GM19240 (cell line): ENCODE measurements at regions not wholly inside any gene's neighbourhood (a gene's known extent, or its start where the extent isn't known, plus 50 kb on each side); places are given as distances from the start of the nearest gene placed in this dataset.
"Not testable (repeated sequence)": the region's sequence is repeated elsewhere in the genome, so short reads cannot be mapped to it uniquely, and the experiment has no call there.

Experiments used
- DNase-seq: peaks from one replicate; pipeline ENCODE4 v3.0.0; 2011; ENCODE audit warnings: low spot score; ENCODE audit not compliant: insufficient read length

DNA sequence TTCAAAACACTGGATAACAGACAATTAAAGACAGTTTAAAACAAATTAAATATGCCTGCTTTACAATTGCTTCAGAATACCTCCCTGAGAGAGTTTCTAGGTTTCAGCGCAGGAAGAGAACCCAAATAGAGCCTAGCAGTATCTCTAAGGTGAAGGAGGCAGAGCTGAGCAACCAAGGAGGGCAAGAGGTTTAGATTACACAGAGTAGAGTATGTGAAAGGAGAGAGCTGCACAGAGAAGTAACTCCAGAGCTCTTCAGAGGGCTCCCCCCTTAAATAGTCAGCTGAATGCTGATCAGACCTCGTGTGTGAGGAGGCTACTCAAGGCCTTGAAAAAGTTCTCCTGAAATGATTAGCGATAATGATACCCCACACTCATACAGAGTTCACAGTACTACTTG lies 386.5 kb upstream of the TCF4 start:
- no peak for DNase-seq

- DNase-seq: no peak
These were observed 380.6 kb upstream of the TCF4 start for GRCh38 chr18:55968550-55968949.

DNA sequence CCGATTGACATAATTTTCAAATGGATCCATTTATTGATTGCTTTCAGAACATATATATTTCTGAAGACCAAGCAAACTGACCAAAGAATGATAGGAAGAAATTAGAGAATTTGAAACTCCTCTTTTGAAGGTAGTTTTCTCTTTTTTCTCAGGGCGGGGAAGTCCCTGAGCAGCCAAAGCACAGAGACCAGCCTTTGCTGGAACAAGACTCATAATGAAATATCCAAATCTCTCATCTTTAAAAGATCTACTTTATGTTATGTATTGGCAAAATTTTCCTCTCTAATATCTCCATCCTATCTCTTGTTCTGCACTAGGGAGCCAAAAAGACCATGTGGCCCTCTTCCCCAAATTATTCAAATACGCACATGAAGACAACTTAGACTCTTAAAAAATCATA lies 379.0 kb upstream of the TCF4 start:
- DNase-seq: no peak

- DNase-seq: no peak
These were observed 376.2 kb upstream of the TCF4 start for GRCh38 chr18:55964171-55964570.

DNA sequence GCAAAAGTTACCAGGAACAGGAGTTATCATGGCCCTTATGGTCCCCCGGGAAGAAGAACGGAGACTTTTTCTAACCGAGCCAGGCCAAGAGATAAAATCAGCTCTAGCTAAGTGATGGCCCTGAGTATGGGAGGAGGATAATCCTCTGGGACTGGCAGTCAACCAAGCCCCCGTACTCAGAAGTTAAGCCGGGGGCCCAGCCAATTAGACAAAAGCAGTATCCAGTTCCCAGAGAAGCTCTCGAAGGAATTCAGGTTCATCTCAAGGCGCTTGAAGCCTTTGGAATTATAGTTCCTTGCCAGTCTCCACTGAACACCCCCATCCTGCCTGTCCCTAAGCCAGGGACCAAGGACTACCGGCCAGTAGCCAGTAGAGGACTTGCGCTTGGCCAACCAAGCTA lies 365.3 kb upstream of the TCF4 start:
- no peak for DNase-seq

DNA sequence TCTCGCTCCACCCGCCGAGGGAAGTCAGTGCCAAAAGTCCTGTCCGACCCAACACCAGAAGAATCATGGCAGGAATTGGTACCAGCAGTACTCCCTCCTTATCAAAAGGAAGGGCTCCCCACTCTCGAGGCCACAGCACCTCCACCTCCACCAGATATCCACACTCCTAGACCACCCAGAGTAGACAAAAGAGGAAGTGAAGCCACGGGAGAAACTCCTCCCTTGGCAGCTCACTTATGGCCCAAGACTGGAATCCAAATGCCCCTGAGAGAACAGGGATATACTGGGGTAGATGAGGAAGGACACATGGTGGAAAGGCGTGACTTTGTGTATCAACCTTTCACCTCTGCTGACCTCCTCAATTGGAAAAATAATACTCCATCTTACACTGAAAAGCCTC lies 363.7 kb upstream of the TCF4 start:
- not testable (repeated sequence) for DNase-seq

- DNase-seq: no peak
These were observed 362.6 kb upstream of the TCF4 start for GRCh38 chr18:55950379-55951166.

GRCh38 chr18:55934821-55935220 lies 346.8 kb upstream of the TCF4 start:
- DNase-seq: no peak

DNA sequence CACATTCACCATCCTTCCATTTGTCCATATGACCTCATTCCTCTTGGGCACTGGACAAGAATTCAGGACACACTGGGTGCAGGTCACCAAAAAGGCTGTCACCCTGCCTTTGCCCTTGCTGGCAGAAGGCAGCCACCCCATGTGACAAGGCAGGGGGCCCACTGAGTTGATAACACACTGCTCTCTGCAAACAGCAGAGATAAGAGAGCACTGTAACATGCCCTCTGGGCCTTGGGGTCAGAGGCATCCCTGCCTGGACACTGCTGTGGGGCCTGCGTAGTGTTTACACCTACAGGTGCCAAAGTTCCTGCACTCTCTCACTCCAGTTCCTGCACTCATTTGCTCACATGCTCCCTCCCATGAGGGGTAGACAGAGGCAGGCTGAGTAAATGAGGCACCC lies 344.7 kb upstream of the TCF4 start:
- DNase-seq: no peak

- no peak for DNase-seq
These were observed 339.8 kb upstream of the TCF4 start for GRCh38 chr18:55927831-55928230.

DNA sequence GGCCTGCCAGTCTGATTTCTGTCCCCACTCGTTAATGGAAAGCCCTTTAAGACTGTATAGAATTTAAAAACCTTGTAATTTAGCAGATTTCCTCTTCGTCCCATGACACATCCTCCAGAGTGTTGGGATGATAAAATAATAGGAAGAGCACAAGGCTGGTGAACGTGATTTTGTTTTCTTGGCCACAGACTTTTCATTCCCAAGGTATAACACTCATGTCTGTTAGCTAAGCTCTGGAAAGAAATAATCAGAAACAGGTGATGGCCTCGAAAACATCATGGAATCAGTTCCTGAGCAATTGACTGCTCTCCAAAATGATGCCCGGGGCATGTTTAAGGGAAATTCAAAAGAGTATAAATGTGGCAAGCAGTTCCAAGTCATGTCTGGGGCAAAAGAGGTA lies 337.8 kb upstream of the TCF4 start:
- DNase-seq: no peak

- no peak for DNase-seq
These were observed 332.1 kb upstream of the TCF4 start for GRCh38 chr18:55920063-55920462.

DNA sequence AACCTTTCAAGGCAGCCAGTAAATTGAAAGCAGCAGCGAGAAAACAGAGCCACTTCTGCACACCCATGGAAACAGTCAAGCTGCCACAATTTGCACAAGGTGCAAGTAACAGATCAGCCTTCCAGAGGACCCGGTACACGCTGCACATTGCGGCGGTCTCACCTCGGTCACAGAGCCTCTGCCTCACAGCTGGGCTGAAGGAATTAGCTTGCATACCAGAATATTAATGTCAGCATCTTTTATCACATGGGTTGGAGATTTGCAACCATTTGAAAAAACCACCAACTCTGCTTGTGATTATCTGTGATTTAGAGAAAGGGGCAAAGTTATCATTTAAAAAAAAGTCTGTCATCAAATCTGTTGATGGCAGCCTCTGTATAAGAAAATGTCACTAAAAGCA lies 330.5 kb upstream of the TCF4 start:
- no peak for DNase-seq

DNA sequence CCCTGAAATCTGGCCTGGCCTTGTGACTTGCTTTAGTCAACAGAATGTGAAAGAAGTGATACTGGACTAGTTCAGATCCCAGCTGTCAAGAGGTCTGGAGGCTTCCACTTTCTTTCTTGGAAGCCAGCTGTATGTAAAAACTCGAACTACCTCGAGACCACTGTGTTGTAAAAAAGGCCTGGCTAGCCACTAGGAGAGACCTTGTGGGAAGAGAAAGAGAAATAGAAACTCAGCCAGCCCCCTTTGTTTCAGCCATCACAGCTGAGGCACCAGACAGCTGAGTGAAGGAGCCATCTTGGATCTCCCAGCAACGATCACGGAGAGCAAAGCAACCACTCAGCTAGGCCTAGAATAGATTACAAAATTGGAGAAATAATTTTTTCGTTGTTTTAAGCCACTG lies 324.9 kb upstream of the TCF4 start:
- no peak for DNase-seq

GRCh38 chr18:55912071-55912470 lies 324.1 kb upstream of the TCF4 start:
- DNase-seq: no peak

DNA sequence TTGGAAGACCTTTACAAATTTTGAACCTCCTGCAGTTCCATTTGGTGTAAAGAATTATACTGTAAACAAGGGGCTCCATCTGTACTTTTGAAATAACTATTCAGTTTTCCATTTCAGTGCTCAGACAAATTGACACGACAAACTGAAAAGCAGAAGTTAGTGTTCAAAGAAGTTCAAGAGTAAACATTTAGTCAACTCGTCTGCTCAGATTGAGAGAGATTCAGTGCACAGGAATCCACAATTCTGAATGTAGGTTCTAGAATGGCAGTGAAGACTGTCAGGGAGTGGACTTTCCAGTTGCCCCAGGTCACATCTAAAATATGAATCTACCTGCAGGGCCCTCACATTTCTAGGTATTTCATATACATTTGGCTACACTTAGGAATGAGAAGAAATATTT lies 322.3 kb upstream of the TCF4 start:
- DNase-seq: no peak

DNA sequence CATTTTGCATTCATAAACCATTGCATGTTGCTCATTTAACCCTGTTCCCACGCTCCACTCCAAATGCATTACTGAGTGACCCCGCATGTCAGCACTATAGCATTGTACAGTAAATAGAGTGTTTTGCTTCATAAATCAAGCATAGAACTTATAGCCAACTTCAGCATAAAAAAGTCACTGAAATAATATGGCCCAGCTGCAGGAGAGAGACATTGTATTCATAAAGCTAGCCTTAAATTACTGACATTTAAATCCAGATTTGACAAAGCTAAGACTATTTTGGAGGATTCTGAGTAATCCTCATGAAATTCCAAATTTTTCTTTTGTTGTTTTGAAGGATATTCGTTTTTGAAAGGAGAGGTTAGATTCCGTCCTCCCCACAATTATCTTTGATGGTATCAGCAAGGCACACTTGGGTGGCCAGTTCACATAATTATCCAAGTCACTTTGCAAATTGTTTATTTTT lies 320.9 kb upstream of the TCF4 start:
- no peak for DNase-seq

DNA sequence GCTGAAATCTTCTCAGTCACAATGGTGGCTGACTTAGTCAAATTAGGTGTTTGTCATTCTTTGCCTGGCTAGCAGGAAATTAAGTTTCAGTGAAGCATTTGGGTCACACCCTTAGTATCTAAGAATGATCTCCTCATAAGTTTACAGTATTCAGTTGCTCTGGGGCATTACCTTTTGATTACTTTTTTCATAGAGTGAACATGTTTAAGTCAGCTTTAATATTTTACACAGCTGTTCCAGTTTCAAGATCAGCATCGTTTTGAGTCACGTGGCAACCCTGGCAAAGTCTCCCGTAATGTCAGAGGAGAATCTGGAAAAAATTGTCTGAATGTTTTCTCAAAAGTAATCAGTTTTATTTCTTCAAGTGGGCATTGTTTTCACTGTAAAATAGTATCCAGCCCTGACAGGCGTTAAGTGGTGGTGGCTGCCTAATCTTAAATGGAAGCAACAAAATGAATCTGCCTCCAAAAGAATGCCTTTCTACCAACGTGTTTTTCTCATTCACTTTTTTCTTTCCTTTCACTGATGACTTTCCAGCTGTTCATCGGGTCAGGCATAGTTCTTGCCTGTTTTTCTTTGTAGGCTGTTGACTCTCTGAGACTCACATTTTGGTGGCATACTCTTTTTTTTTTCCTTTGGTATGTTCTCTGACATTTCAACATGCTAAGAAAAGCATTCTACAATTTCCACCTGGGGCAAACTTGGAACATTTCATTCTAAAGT lies 319.6 kb upstream of the TCF4 start:
- DNase-seq: no peak

GRCh38 chr18:55906536-55906935 lies 318.5 kb upstream of the TCF4 start:
- DNase-seq: no peak

DNA sequence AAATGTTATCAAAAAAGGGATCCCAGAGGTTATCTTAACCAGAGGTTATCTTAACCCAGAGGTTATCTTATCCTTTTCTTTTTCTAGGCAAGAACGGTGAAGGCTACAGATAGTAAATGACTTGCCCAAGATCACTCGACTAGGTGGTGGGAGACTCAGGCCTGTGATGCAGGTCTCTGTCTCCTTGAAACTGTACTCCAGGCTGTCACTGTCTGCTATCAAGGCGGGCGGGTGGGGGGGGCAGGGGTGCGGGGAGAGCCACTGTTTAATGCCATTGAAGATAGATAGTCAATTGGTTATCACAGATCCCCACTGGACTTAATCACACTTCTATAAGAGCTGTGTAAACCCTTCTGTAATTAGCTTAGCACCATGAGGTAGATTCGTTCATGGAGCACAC lies 315.9 kb upstream of the TCF4 start:
- DNase-seq: no peak

DNA sequence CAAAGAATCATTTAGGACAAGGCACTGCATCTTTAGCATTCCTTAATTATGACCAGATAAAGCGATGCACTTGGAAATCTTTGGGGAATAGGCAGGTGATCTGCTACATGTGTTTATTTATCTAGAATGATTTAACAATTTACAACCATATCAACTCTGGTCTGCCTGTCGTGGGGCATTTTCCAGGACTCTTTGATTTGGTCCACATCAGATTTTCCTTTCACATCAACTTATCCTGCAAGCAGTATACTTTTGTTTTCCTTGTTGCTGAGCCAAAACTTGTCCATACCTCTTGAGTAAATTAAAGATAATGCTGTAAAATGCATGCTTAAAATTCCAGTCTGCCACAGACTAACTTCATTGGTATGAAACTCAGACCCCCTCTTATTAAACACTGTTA lies 312.4 kb upstream of the TCF4 start:
- no peak for DNase-seq

- DNase-seq: no peak
These were observed 309.2 kb upstream of the TCF4 start for GRCh38 chr18:55897091-55897689.

GRCh38 chr18:55893948-55894347 lies 306.0 kb upstream of the TCF4 start:
- DNase-seq: no peak
